ENCODE measurements at regions not wholly inside any gene's neighbourhood (a gene's known extent, or its start where the extent isn't known, plus 50 kb on each side); places are given as distances from the start of the nearest gene placed in this dataset.

DNA sequence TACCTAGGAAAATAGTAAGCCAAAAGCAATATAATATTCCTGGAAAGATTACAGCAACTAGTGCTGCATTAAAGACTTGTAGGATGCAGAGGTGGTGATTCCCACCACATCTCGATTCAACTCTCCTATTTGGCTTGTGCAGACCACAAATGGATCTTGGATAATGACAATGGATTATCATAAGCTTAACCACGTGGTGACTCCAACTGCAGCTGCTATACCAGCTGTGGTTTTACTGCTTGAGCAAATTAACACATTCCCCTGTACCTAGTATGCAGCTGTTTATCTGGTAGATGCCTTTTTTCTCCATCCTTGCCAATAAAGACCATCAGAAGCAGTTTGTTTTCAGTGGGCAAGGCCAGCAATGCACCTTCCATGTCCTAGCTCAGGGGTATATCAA is 542.7 kb upstream of the ADGRL4 start:
- Histone ChIP-seq H3K4me3 (replicated peaks in 1 of 3; ENCODE audit: insufficient read depth in 1 of 3, low read depth in 2 of 3, low read length in 3 of 3) (no peak overlapping the region), H3K79me2 (ENCODE audit: insufficient read depth, low read length) (no peaks in the 10 kb centered on the region), H3K27me3 (ENCODE audit: control insufficient read depth in 1 of 2, insufficient read depth in 2 of 2, low read length in 2 of 2) (no peaks in the 10 kb centered on the region), H2AFZ (ENCODE audit: low read length) (no peak overlapping the region), H3K27ac (ENCODE audit: extremely low read length, insufficient read depth, low read length) (no peak overlapping the region), H3K4me2 (ENCODE audit: low read depth, low read length) (no peak overlapping the region), H3K9ac (ENCODE audit: insufficient read depth, low read depth, low read length) (no peak overlapping the region), H4K20me1 (ENCODE audit: insufficient read depth, low read length) (no peaks in the 10 kb centered on the region), H3K36me3 (replicated peaks in 1 of 2; ENCODE audit: control insufficient read depth in 1 of 2, insufficient read depth in 2 of 2, low read length in 2 of 2) (no peaks in the 10 kb centered on the region), H3K4me1 (ENCODE audit: insufficient read depth, low read length) (no peaks in the 10 kb centered on the region), H3K9me3 (ENCODE audit: low read length) (peaks cover 75% of the 10 kb centered on the region)
- no peak for ATAC-seq
- in situ Hi-C loops (cut with HindIII; ENCODE audit: extremely low pct_ligation_motif_present, low pct_unique_long_range_greater_than_20kb): no loop called here
- POLR2A ChIA-PET: no interaction called here
- 0% methylated on average over 1 of the region's 2 CpGs for WGBS (ENCODE audit: low lambda C conversion rate)
- BruUV-seq (replicated peaks): no TSS peak
- no peak for DNase-seq (ENCODE audit: low spot score)
- intact Hi-C loops (cut with micrococcal nuclease; ENCODE audit: unreplicated experiment): no loop called here
- no peak for FAIRE-seq
- CTCF ChIA-PET (ENCODE audit: low intra/inter-chr PET ratio, low total read pairs): no interaction called here
- no peak for TF ChIP-seq KDM2A (CRISPR knock-in tag; IDR thresholded peaks at IDR 0.05; ENCODE audit: borderline replicate concordance, low read depth)
- no peak for TF ChIP-seq ZNF644 (CRISPR knock-in tag; IDR thresholded peaks at IDR 0.05; ENCODE audit: low read depth)
- TF ChIP-seq, protein P1, sequence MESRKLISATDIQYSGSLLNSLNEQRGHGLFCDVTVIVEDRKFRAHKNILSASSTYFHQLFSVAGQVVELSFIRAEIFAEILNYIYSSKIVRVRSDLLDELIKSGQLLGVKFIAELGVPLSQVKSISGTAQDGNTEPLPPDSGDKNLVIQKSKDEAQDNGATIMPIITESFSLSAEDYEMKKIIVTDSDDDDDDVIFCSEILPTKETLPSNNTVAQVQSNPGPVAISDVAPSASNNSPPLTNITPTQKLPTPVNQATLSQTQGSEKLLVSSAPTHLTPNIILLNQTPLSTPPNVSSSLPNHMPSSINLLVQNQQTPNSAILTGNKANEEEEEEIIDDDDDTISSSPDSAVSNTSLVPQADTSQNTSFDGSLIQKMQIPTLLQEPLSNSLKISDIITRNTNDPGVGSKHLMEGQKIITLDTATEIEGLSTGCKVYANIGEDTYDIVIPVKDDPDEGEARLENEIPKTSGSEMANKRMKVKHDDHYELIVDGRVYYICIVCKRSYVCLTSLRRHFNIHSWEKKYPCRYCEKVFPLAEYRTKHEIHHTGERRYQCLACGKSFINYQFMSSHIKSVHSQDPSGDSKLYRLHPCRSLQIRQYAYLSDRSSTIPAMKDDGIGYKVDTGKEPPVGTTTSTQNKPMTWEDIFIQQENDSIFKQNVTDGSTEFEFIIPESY (CRISPR knock-in tag; IDR thresholded peaks at IDR 0.05): no peak
- TF ChIP-seq HOXD1 (CRISPR knock-in tag; IDR thresholded peaks at IDR 0.05): no peak

DNA sequence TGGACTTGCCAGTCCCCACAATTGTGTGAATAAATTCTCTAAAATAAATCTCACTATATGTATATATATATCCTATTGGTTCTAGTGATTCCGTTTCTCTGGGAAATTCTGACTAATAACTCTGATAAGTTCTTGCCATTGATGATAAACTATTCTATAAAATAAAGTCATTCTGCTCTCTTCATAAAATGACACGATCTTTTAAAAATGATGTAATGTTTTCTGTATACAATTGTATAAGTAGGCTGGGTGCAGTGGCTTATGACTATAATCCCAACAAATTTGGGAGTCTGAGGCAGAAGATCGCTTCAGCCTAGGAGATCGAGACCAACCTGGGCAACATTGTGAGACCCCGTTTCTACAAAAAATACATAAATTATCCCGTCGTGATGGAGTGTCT is 541.0 kb upstream of the ADGRL4 start:
- H3K9ac ChIP-seq (ENCODE audit: insufficient read depth, low read depth, low read length): no peak overlapping the region
- no TSS peak for BruUV-seq (replicated peaks)
- H3K79me2 ChIP-seq (ENCODE audit: insufficient read depth, low read length): no peaks in the 10 kb centered on the region
- no peak overlapping the region for H3K4me2 ChIP-seq (ENCODE audit: low read depth, low read length)
- ChIA-PET POLR2A (no interaction called here), CTCF (ENCODE audit: low intra/inter-chr PET ratio, low total read pairs) (no interaction called here)
- DNase-seq (ENCODE audit: low spot score) (no peak), ATAC-seq (no peak), FAIRE-seq (no peak)
- H3K4me3 ChIP-seq (replicated peaks in 1 of 3; ENCODE audit: insufficient read depth in 1 of 3, low read depth in 2 of 3, low read length in 3 of 3): no peak overlapping the region
- H3K4me1 ChIP-seq (ENCODE audit: insufficient read depth, low read length): no peaks in the 10 kb centered on the region
- H4K20me1 ChIP-seq (ENCODE audit: insufficient read depth, low read length): no peaks in the 10 kb centered on the region
- H2AFZ ChIP-seq (ENCODE audit: low read length): no peak overlapping the region
- WGBS (ENCODE audit: low lambda C conversion rate): 1% methylated on average over 7 of the region's 7 CpGs
- H3K36me3 ChIP-seq (replicated peaks in 1 of 2; ENCODE audit: control insufficient read depth in 1 of 2, insufficient read depth in 2 of 2, low read length in 2 of 2): no peaks in the 10 kb centered on the region
- in situ Hi-C loops (cut with HindIII; ENCODE audit: extremely low pct_ligation_motif_present, low pct_unique_long_range_greater_than_20kb): no loop called here
- peaks cover 80% of the 10 kb centered on the region for H3K9me3 ChIP-seq (ENCODE audit: low read length)
- H3K27me3 ChIP-seq (ENCODE audit: control insufficient read depth in 1 of 2, insufficient read depth in 2 of 2, low read length in 2 of 2): no peaks in the 10 kb centered on the region; a peak in 1 of 5 replicates
- TF ChIP-seq CENPX (CRISPR knock-in tag; IDR thresholded peaks at IDR 0.05): no peak
- TF ChIP-seq ATF7 (IDR thresholded peaks at IDR 0.05): peak; percentile 59; the same call in 1 of the 2 replicates
- no peak for TF ChIP-seq ATF7 (CRISPR knock-in tag; IDR thresholded peaks at IDR 0.05)
- no peak for TF ChIP-seq ERF (CRISPR knock-in tag; IDR thresholded peaks at IDR 0.05)
- no peak for TF ChIP-seq ZNF549 (CRISPR knock-in tag; IDR thresholded peaks at IDR 0.05)
- no peak overlapping the region for H3K27ac ChIP-seq (ENCODE audit: extremely low read length, insufficient read depth, low read length)
- intact Hi-C loops (cut with micrococcal nuclease; ENCODE audit: unreplicated experiment): no loop called here

Data from HepG2 (cell line).